ENCODE measurements at regions not wholly inside any gene's neighbourhood (a gene's known extent, or its start where the extent isn't known, plus 50 kb on each side); places are given as distances from the start of the nearest gene placed in this dataset.

- no peak for TF ChIP-seq CTCF (IDR thresholded peaks at IDR 0.05 in 4 of 5, conservative IDR thresholded peaks at IDR 0.05 in 1 of 5)
- TF ChIP-seq POLR2A (IDR thresholded peaks at IDR 0.05): no peak
Observed at GRCh38 chr17:27386206-27387075, 69.8 kb upstream of the KSR1 start.

Data from gastrocnemius medialis (tissue), 4 donors.